ENCODE measurements at regions not wholly inside any gene's neighbourhood (a gene's known extent, or its start where the extent isn't known, plus 50 kb on each side); places are given as distances from the start of the nearest gene placed in this dataset.
A peak's percentile ranks its signal among the peaks of the same experiment; 100 is the strongest.

DNA sequence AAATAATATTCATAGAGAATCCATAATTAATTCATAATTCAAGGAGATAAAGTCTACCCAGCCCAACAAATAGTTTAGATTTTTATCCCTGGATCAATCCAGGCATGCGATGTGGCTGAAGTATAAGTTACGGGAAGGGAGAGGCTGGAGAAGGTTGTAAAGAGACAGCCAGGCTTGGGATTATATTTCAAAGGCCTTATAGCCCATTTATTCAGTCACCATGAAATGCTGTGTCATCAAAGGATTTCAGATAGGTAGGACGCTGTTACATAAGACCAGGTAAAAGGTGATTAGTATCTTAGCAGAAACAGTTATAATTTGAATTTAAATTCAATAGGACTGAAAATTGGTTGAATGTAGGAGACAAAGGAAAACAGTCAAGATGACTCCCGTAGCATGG lies 73.0 kb upstream of the NFKB1 start:
- H3K4me3 ChIP-seq (ENCODE audit: low read depth, low read length): no peak overlapping the region
- no peak for DNase-seq (ENCODE audit: low read depth)
- TF ChIP-seq, protein P1, sequence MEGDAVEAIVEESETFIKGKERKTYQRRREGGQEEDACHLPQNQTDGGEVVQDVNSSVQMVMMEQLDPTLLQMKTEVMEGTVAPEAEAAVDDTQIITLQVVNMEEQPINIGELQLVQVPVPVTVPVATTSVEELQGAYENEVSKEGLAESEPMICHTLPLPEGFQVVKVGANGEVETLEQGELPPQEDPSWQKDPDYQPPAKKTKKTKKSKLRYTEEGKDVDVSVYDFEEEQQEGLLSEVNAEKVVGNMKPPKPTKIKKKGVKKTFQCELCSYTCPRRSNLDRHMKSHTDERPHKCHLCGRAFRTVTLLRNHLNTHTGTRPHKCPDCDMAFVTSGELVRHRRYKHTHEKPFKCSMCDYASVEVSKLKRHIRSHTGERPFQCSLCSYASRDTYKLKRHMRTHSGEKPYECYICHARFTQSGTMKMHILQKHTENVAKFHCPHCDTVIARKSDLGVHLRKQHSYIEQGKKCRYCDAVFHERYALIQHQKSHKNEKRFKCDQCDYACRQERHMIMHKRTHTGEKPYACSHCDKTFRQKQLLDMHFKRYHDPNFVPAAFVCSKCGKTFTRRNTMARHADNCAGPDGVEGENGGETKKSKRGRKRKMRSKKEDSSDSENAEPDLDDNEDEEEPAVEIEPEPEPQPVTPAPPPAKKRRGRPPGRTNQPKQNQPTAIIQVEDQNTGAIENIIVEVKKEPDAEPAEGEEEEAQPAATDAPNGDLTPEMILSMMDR (conservative IDR thresholded peaks at IDR 0.05; ENCODE audit: low read depth, low read length): no peak

DNA sequence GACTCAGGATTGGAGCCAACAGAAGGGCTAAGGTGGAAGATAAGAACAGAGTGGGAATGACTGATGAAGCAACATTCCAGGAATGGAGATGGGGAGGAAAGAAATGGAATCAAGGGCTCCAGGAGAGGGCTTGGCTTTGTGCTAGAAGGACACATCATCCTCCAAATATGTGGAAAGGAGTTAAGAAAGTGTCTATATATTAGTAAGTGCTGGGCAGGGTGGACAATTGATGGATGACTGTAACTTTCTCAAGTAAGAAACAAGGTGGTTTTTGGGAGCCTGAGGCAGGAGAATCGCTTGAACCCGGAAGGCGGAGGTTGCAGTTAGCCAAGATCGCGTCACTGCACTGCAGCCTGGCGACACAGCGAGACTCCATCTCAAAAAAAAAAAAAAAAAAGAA lies 71.6 kb upstream of the NFKB1 start:
- TF ChIP-seq, protein P1 (conservative IDR thresholded peaks at IDR 0.05; ENCODE audit: low read depth, low read length): no peak
- H3K4me3 ChIP-seq (ENCODE audit: low read depth, low read length): no peak overlapping the region
- peak; percentile 77 for DNase-seq (ENCODE audit: low read depth)

DNA sequence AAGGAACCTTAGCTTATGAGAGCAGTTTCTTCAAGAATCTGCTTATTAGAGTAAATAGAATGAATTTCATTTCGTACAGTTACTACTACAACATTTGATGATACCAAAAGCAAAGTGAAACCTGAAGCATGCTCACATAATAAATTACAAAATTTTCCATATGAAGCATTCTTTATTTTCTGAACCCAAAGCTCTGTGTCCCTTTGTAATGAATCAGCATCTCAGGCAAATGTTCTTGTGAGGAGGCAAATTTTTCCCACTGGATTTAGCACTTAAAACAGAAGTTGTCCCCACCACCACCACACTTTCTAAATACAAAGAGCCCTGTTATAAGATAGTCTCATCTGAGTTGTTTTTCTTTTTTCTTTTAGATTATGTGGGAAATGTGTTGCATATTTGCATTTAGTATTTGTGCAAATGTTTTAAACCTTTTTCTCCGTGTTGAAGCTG lies 70.7 kb upstream of the NFKB1 start:
- peak; percentile 42 for DNase-seq (ENCODE audit: low read depth)
- TF ChIP-seq, protein P1 (conservative IDR thresholded peaks at IDR 0.05; ENCODE audit: low read depth, low read length): no peak
- H3K4me3 ChIP-seq (ENCODE audit: low read depth, low read length): peak overlapping the region; percentile 52

DNA sequence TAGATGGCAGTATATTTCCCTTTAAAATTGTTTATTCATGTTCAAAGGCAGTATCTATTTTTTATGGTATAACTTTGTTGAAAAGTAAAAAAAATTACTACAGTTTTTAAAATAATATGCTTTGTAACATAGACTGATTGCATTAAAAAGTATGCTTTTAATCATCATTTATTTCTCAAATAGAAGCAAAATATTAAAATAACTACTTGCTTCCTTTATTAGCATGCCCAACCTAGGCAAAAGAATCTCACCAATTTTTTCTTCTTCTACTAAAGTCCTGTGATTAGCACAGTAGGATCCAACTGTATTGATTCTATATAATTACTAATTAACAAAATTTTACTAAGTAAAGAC lies 69.6 kb upstream of the NFKB1 start:
- DNase-seq (ENCODE audit: low read depth): no peak
- H3K4me3 ChIP-seq (ENCODE audit: low read depth, low read length): no peak overlapping the region
- TF ChIP-seq, protein P1 (conservative IDR thresholded peaks at IDR 0.05; ENCODE audit: low read depth, low read length): no peak

DNA sequence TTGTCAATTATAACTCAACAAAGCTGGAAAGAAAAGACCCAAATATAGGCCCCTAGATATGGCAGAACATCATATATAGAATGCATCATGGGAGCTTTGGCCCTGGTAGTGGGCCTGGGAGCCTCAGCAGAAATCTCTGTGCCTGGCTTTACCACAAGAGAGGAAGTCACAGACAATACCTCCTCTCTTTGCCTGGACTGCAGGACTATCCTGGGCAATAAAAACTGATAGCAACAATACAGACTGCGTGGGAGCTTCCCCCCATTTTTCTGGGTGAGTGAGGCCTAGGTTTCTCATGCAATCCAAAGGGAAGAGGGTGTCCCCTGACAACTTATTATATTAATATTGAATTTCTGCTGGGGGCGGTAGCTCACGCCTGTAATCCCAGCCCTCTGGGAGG lies 64.0 kb upstream of the NFKB1 start:
- TF ChIP-seq, protein P1 (conservative IDR thresholded peaks at IDR 0.05; ENCODE audit: low read depth, low read length): no peak
- no peak for DNase-seq (ENCODE audit: low read depth)
- H3K4me3 ChIP-seq (ENCODE audit: low read depth, low read length): no peak overlapping the region

DNA sequence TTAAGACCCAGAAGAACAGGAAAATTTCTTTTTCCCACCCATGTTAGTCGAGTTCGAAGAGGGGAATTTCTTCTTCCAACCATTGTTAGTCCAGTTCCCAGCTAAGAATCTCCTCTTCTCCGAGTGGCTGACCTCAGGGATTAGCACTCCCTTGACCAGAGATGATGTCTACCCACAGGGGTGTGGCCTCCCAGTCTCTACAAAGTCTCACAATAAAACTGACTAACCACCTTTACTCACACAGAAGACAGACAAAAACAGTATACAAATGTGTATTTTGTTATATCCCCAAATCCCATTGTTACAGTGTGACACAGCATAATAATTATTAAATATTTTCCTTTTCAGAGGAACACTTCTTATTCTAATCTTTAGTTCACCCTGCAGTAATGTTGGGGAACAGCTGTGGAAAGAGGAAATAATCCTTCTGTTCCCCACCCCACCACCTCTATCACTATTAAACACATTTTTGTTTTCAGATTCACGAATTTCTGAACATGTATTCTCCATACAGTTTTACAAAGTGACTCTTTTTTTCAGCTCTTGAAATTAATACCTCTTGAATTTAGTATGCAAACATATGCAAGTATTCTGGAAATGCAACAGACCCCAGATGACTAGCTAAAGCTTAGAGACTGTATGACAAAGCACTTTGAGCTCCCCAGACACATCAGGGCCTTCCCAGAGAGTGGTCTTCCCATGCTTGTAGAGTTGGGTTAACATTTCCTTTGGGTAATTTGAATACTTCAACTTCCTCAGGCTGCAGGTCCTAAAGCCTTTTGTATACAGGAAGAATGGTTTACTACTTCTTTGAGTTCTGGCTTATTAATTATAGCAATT lies 62.5 kb upstream of the NFKB1 start:
- DNase-seq (ENCODE audit: low read depth): peak; percentile 34
- TF ChIP-seq, protein P1 (conservative IDR thresholded peaks at IDR 0.05; ENCODE audit: low read depth, low read length): no peak
- no peak overlapping the region for H3K4me3 ChIP-seq (ENCODE audit: low read depth, low read length)

DNA sequence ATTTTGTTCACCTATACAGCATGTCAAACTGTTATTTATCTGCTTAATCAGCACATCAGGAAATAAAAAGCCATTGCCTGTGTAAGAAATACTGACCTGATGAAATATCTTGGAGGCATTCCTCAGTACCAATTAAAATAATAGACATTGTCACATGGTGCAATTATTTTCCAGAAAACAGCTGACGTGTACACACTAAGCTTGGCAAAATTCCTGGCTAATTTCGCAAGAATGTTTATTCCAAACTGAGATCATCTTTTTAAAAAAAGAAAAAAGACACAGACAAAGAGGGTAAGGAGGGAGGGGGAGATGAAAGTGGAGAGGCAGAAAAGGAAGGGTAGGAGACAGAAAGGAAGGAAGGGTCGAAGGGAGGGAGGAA lies 61.9 kb upstream of the NFKB1 start:
- peak; percentile 98 for DNase-seq (ENCODE audit: low read depth)
- TF ChIP-seq, protein P1 (conservative IDR thresholded peaks at IDR 0.05; ENCODE audit: low read depth, low read length): no peak
- H3K4me3 ChIP-seq (ENCODE audit: low read depth, low read length): no peak overlapping the region
